ENCODE measurements at regions not wholly inside any gene's neighbourhood (a gene's known extent, or its start where the extent isn't known, plus 50 kb on each side); places are given as distances from the start of the nearest gene placed in this dataset.
"Not testable (repeated sequence)": the region's sequence is repeated elsewhere in the genome, so short reads cannot be mapped to it uniquely, and the experiment has no call there.

- no peak for DNase-seq
Observed at GRCh38 chr6:74070091-74070490, 374.1 kb downstream of the CD109 start.

GRCh38 chr6:74069089-74069581 lies 373.1 kb downstream of the CD109 start:
- DNase-seq: no peak

- DNase-seq: no peak
Observed at GRCh38 chr6:74066168-74066871, 370.3 kb downstream of the CD109 start.

- no peak for DNase-seq
Observed at GRCh38 chr6:74065705-74066104, 369.7 kb downstream of the CD109 start.

- DNase-seq: no peak
Observed at GRCh38 chr6:74063391-74063790, 367.4 kb downstream of the CD109 start.

- no peak for DNase-seq
Observed at GRCh38 chr6:74061201-74061600, 365.2 kb downstream of the CD109 start.

GRCh38 chr6:74060354-74060753 lies 364.4 kb downstream of the CD109 start:
- no peak for DNase-seq

GRCh38 chr6:74058606-74059005 lies 362.6 kb downstream of the CD109 start:
- DNase-seq: no peak

GRCh38 chr6:74057326-74057725 lies 361.3 kb downstream of the CD109 start:
- DNase-seq: no peak

GRCh38 chr6:74054190-74054589 lies 358.2 kb downstream of the CD109 start:
- DNase-seq: no peak

- no peak for DNase-seq
Observed at GRCh38 chr6:74050921-74051320, 354.9 kb downstream of the CD109 start.

GRCh38 chr6:74048387-74048786 lies 352.4 kb downstream of the CD109 start:
- DNase-seq: no peak

- DNase-seq: no peak
Observed at GRCh38 chr6:74044417-74045096, 348.6 kb downstream of the CD109 start.

- no peak for DNase-seq
Observed at GRCh38 chr6:74041420-74041819, 345.4 kb downstream of the CD109 start.

- DNase-seq: no peak
Observed at GRCh38 chr6:74018825-74019224, 322.8 kb downstream of the CD109 start.

GRCh38 chr6:74015427-74015826 lies 319.4 kb downstream of the CD109 start:
- DNase-seq: no peak

GRCh38 chr6:74000666-74001490 lies 304.9 kb downstream of the CD109 start:
- no peak for DNase-seq

- DNase-seq: not testable (repeated sequence)
Observed at GRCh38 chr6:73990609-73991238, 294.7 kb downstream of the CD109 start.

GRCh38 chr6:73989428-73989827 lies 293.4 kb downstream of the CD109 start:
- DNase-seq: no peak

GRCh38 chr6:73985891-73986290 lies 289.9 kb downstream of the CD109 start:
- DNase-seq: no peak

- DNase-seq: no peak
Observed at GRCh38 chr6:73984571-73985210, 288.7 kb downstream of the CD109 start.

- no peak for DNase-seq
Observed at GRCh38 chr6:73983367-73983766, 287.4 kb downstream of the CD109 start.

- no peak for DNase-seq
Observed at GRCh38 chr6:73980096-73980495, 284.1 kb downstream of the CD109 start.

Measured in NCI-H1048 (cell line).